ENCODE measurements at regions not wholly inside any gene's neighbourhood (a gene's known extent, or its start where the extent isn't known, plus 50 kb on each side); places are given as distances from the start of the nearest gene placed in this dataset.
"Not testable (repeated sequence)": the region's sequence is repeated elsewhere in the genome, so short reads cannot be mapped to it uniquely, and the experiment has no call there.

GRCh38 chr17:63078707-63079106 lies 112.7 kb downstream of the TANC2 start:
- no peak for TF ChIP-seq CTCF (IDR thresholded peaks at IDR 0.05; ENCODE audit: low read depth, low read length)
- H3K4me3 ChIP-seq (ENCODE audit: low read depth, low read length), result no peak overlapping the region

- TF ChIP-seq CTCF (IDR thresholded peaks at IDR 0.05; ENCODE audit: low read depth, low read length), result peak; percentile 18; the same call in 1 of the 2 replicates
- H3K4me3 ChIP-seq (ENCODE audit: low read depth, low read length), result no peak overlapping the region
Observed at GRCh38 chr17:63082273-63082861, 116.3 kb downstream of the TANC2 start.

- H3K4me3 ChIP-seq (ENCODE audit: low read depth, low read length), result no peak overlapping the region
- TF ChIP-seq CTCF (IDR thresholded peaks at IDR 0.05; ENCODE audit: low read depth, low read length), result no peak
Observed at GRCh38 chr17:63082952-63083351, 116.9 kb downstream of the TANC2 start.

GRCh38 chr17:63086483-63087185 lies 120.6 kb downstream of the TANC2 start:
- no peak for TF ChIP-seq CTCF (IDR thresholded peaks at IDR 0.05; ENCODE audit: low read depth, low read length)
- no peak overlapping the region for H3K4me3 ChIP-seq (ENCODE audit: low read depth, low read length)

GRCh38 chr17:63090358-63091114 lies 124.5 kb downstream of the TANC2 start:
- H3K4me3 ChIP-seq (ENCODE audit: low read depth, low read length), result not testable (repeated sequence)

GRCh38 chr17:63091909-63092308 lies 125.9 kb downstream of the TANC2 start:
- H3K4me3 ChIP-seq (ENCODE audit: low read depth, low read length), result not testable (repeated sequence)

- no peak for TF ChIP-seq CTCF (IDR thresholded peaks at IDR 0.05; ENCODE audit: low read depth, low read length)
- no peak overlapping the region for H3K4me3 ChIP-seq (ENCODE audit: low read depth, low read length)
Observed at GRCh38 chr17:63094631-63095030, 128.6 kb downstream of the TANC2 start.

GRCh38 chr17:63095459-63095858 lies 129.4 kb downstream of the TANC2 start:
- no peak for TF ChIP-seq CTCF (IDR thresholded peaks at IDR 0.05; ENCODE audit: low read depth, low read length)

More at GRCh38 chr17:63095459-63095858, 129.4 kb downstream of the TANC2 start:
- no peak overlapping the region for H3K4me3 ChIP-seq (ENCODE audit: low read depth, low read length)

Data from WI38 (cell line).